ENCODE measurements at regions not wholly inside any gene's neighbourhood (a gene's known extent, or its start where the extent isn't known, plus 50 kb on each side); places are given as distances from the start of the nearest gene placed in this dataset.

GRCh38 chr2:58638256-58638805 lies 397.2 kb upstream of the FANCL start:
- peak; percentile 54 for DNase-seq (ENCODE audit: low read depth, low spot score)

- DNase-seq (ENCODE audit: low read depth, low spot score) = no peak
These were observed 395.7 kb upstream of the FANCL start for GRCh38 chr2:58636872-58637271.

- DNase-seq (ENCODE audit: low read depth, low spot score) = no peak
These were observed 394.8 kb upstream of the FANCL start for GRCh38 chr2:58635801-58636375.

- DNase-seq (ENCODE audit: low read depth, low spot score) = peak; percentile 34
These were observed 393.7 kb upstream of the FANCL start for GRCh38 chr2:58634653-58635370.

- peak; percentile 58 for DNase-seq (ENCODE audit: low read depth, low spot score)
These were observed 392.7 kb upstream of the FANCL start for GRCh38 chr2:58633613-58634365.

GRCh38 chr2:58631986-58632385 lies 390.9 kb upstream of the FANCL start:
- no peak for DNase-seq (ENCODE audit: low read depth, low spot score)

GRCh38 chr2:58629545-58630119 lies 388.5 kb upstream of the FANCL start:
- DNase-seq (ENCODE audit: low read depth, low spot score) = no peak

- peak; percentile 22 for DNase-seq (ENCODE audit: low read depth, low spot score)
These were observed 379.8 kb upstream of the FANCL start for GRCh38 chr2:58620896-58621295.

- no peak for DNase-seq (ENCODE audit: low read depth, low spot score)
These were observed 379.0 kb upstream of the FANCL start for GRCh38 chr2:58620093-58620492.

- DNase-seq (ENCODE audit: low read depth, low spot score) = no peak
These were observed 375.8 kb upstream of the FANCL start for GRCh38 chr2:58616961-58617360.

- no peak for DNase-seq (ENCODE audit: low read depth, low spot score)
These were observed 373.1 kb upstream of the FANCL start for GRCh38 chr2:58614219-58614618.

- no peak for DNase-seq (ENCODE audit: low read depth, low spot score)
These were observed 371.8 kb upstream of the FANCL start for GRCh38 chr2:58612973-58613372.

GRCh38 chr2:58609326-58609725 lies 368.2 kb upstream of the FANCL start:
- no peak for DNase-seq (ENCODE audit: low read depth, low spot score)

GRCh38 chr2:58608146-58608545 lies 367.0 kb upstream of the FANCL start:
- no peak for DNase-seq (ENCODE audit: low read depth, low spot score)

GRCh38 chr2:58607448-58607847 lies 366.3 kb upstream of the FANCL start:
- DNase-seq (ENCODE audit: low read depth, low spot score) = no peak

- DNase-seq (ENCODE audit: low read depth, low spot score) = no peak
These were observed 365.7 kb upstream of the FANCL start for GRCh38 chr2:58606799-58607198.

GRCh38 chr2:58604096-58604495 lies 363.0 kb upstream of the FANCL start:
- no peak for DNase-seq (ENCODE audit: low read depth, low spot score)

- DNase-seq (ENCODE audit: low read depth, low spot score) = peak; percentile 14
These were observed 359.9 kb upstream of the FANCL start for GRCh38 chr2:58601017-58601416.

- DNase-seq (ENCODE audit: low read depth, low spot score) = no peak
These were observed 357.0 kb upstream of the FANCL start for GRCh38 chr2:58598171-58598570.

GRCh38 chr2:58595714-58596113 lies 354.6 kb upstream of the FANCL start:
- no peak for DNase-seq (ENCODE audit: low read depth, low spot score)

GRCh38 chr2:58594762-58595161 lies 353.6 kb upstream of the FANCL start:
- DNase-seq (ENCODE audit: low read depth, low spot score) = peak; percentile 13

- DNase-seq (ENCODE audit: low read depth, low spot score) = no peak
These were observed 353.1 kb upstream of the FANCL start for GRCh38 chr2:58594175-58594574.
